MCF 10A (cell line): ENCODE measurements at regions not wholly inside any gene's neighbourhood (a gene's known extent, or its start where the extent isn't known, plus 50 kb on each side); places are given as distances from the start of the nearest gene placed in this dataset.
A peak's percentile ranks its signal among the peaks of the same experiment; 100 is the strongest.
"Not testable (repeated sequence)": the region's sequence is repeated elsewhere in the genome, so short reads cannot be mapped to it uniquely, and the experiment has no call there.

Experiments
- BruUV-seq: library from RNA; stranded (reverse); fragments of 400-500 nt; replicated peaks from 2 replicates; lab custom pipeline; 2021; lab: Mats Ljungman, UMichigan
- CTCF ChIA-PET: fragments of 300-600 bp; sonication (Branson Sonifier 250); formaldehyde crosslinking; extraction: SDS; loops from one replicate; lab custom pipeline; 2021; ENCODE audit warnings: antibody characterized with exemption, inconsistent platforms; lab: Yijun Ruan, JAX
- POLR2A ChIA-PET: fragments of 300-600, 350-650 bp; sonication (Branson Sonifier 250); formaldehyde crosslinking; extraction: SDS; loops from one replicate; lab custom pipeline; 2020; ENCODE audit warnings: antibody characterized with exemption, inconsistent platforms; lab: Yijun Ruan, JAX
- DNase-seq: peaks from one replicate; pipeline ENCODE4 v3.0.0-alpha.2; 2018; ENCODE audit not compliant: unreplicated experiment
- H3K27ac Mint-ChIP-seq: one replicate; pipeline ENCODE4 v1.8.0; 2022; ENCODE audit warnings: mild to moderate bottlenecking, low read depth, mixed read lengths; ENCODE audit not compliant: unreplicated experiment
- H3K27me3 Mint-ChIP-seq: one replicate; pipeline ENCODE4 v1.8.0; 2022; ENCODE audit warnings: mixed read lengths; ENCODE audit not compliant: insufficient read depth, unreplicated experiment
- H3K36me3 Mint-ChIP-seq: one replicate; pipeline ENCODE4 v1.8.0; 2022; ENCODE audit warnings: mild to moderate bottlenecking, moderate library complexity, mixed read lengths; ENCODE audit not compliant: insufficient read depth, unreplicated experiment
- H3K4me1 Mint-ChIP-seq: one replicate; pipeline ENCODE4 v1.8.0; 2022; ENCODE audit warnings: mixed read lengths; ENCODE audit not compliant: insufficient read depth, unreplicated experiment
- H3K4me3 Mint-ChIP-seq: one replicate; pipeline ENCODE4 v1.8.0; 2022; ENCODE audit warnings: mild to moderate bottlenecking, moderate library complexity, mixed read lengths; ENCODE audit not compliant: unreplicated experiment
- H3K9me3 Mint-ChIP-seq: one replicate; pipeline ENCODE4 v1.8.0; 2022; ENCODE audit warnings: mixed read lengths; ENCODE audit not compliant: unreplicated experiment
- intact Hi-C: fragments of 100-400 bp; cut with micrococcal nuclease; formaldehyde crosslinking; loops from 2 replicates; pipeline ENCODE4 v1.14.1; 2022
- TF ChIP-seq, protein P1 (sequence below): fragments of 200-600 bp; IDR thresholded peaks from one replicate; pipeline ENCODE4 v1.8.0; 2022; ENCODE audit warnings: antibody characterized with exemption, mild to moderate bottlenecking; ENCODE audit not compliant: unreplicated experiment

DNA sequence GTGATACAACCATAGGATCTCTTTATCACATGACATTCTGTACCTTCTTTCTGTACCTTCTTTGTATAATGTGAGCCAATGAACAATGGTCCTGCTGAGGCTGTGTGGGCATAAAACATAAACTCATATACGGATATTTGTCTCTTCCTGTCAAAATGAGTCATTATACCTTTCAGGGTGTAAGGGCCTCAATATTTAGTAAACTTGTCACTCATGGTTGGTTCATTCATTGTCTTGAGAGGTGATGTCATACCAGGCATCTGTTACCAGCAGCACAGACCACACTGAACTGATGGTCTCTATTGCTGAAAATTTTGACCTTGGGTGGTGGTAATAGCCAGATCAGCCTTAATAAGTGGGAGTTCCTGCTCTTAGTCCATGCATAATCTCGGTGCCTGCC, 287.6 kb upstream of the TPK1 start:
- Mint-ChIP-seq H3K9me3 (peaks cover 19% of the 10 kb centered on the region), H3K27me3 (peaks cover 19% of the 10 kb centered on the region), H3K36me3 (no peaks in the 10 kb centered on the region), H3K4me3 (no peak overlapping the region), H3K4me1 (no peaks in the 10 kb centered on the region), H3K27ac (no peak overlapping the region)
- ChIA-PET CTCF (no interaction called here), POLR2A (no interaction called here)
- DNase-seq: no peak
- TF ChIP-seq, protein P1, sequence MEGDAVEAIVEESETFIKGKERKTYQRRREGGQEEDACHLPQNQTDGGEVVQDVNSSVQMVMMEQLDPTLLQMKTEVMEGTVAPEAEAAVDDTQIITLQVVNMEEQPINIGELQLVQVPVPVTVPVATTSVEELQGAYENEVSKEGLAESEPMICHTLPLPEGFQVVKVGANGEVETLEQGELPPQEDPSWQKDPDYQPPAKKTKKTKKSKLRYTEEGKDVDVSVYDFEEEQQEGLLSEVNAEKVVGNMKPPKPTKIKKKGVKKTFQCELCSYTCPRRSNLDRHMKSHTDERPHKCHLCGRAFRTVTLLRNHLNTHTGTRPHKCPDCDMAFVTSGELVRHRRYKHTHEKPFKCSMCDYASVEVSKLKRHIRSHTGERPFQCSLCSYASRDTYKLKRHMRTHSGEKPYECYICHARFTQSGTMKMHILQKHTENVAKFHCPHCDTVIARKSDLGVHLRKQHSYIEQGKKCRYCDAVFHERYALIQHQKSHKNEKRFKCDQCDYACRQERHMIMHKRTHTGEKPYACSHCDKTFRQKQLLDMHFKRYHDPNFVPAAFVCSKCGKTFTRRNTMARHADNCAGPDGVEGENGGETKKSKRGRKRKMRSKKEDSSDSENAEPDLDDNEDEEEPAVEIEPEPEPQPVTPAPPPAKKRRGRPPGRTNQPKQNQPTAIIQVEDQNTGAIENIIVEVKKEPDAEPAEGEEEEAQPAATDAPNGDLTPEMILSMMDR: no peak
- intact Hi-C loops: no loop called here
- BruUV-seq: no TSS peak

DNA sequence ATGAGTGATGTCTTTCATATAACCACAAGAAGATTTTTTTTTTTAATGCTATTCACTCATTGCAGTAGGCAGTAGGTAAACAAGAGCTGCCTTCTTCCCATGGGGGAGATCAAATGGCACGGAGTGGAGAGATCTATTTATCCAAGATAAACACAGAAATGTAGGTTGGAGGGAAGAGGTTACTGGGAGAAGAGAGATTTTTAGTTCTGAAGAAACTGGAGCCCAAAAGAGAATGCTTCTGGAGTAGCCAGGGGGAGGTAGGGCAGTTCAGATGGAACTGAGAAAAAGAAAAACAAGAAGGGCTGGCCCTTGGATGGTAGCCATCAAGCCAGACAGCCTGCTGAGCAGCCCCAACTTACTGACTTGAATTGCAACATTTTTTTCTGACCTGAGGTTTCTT, 270.1 kb upstream of the TPK1 start:
- Mint-ChIP-seq H3K4me3 (no peak overlapping the region), H3K36me3 (no peaks in the 10 kb centered on the region), H3K27ac (peak overlapping the region; percentile 20), H3K27me3 (peaks cover 20% of the 10 kb centered on the region), H3K9me3 (peaks cover 7% of the 10 kb centered on the region), H3K4me1 (peaks cover 16% of the 10 kb centered on the region)
- TF ChIP-seq, protein P1: no peak
- ChIA-PET POLR2A (interaction anchor here (0.6 kb wide), 1 partner anchor 54 kb away, joined by 3 read pairs; no protein-coding TSS in a partner anchor), CTCF (interaction anchor here (0.7 kb wide), 1 partner anchor 1461 kb away, joined by 3 read pairs; no protein-coding TSS in a partner anchor)
- intact Hi-C loops: no loop called here
- BruUV-seq: no TSS peak
- DNase-seq: peak; percentile 61

DNA sequence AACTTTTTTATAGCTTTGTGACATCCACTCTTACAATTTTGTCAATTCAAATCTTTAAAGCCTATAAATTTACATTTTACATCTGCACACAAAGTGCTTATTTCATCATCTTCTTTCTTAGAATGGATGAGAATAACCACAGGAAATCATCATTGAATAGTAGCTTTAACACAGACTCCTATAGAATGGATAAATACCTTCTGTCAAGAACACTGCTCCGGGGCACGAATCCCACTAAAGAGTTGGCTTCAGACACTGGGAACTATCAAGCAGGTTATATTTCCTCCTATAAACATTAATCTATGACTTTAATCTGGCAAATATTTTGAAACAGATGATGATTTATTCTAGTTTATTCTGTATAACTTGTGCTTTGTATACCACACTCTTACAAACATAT, 269.7 kb upstream of the TPK1 start:
- DNase-seq: no peak
- Mint-ChIP-seq H3K9me3 (peaks cover 7% of the 10 kb centered on the region), H3K36me3 (no peaks in the 10 kb centered on the region), H3K27ac (peak overlapping the region; percentile 20), H3K27me3 (peaks cover 25% of the 10 kb centered on the region), H3K4me1 (peaks cover 16% of the 10 kb centered on the region), H3K4me3 (no peak overlapping the region)
- intact Hi-C loops: no loop called here
- TF ChIP-seq, protein P1: no peak
- ChIA-PET POLR2A (interaction anchor here (0.7 kb wide), 1 partner anchor 48 kb away, joined by 3 read pairs; no protein-coding TSS in a partner anchor), CTCF (no interaction called here)
- no TSS peak for BruUV-seq

DNA sequence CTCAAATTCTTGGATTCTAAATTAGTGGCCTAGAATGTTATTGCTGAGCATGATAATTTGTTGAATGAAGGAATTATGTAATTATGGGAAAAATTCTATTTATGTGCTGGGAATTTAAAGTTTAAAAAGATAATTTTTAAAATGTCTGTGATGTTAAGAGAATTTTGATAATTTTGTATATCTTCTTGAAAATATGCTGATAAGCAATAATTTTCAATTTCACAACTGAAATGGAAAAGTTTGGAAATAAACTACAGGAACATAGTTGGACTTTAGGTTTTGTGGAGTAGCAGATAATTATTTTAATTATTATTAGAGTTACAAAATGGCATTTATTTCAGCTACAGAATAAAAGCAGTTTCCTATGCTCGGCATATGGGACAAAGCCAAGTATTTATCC, 268.5 kb upstream of the TPK1 start:
- no peaks in the 10 kb centered on the region for H3K9me3 Mint-ChIP-seq

DNA sequence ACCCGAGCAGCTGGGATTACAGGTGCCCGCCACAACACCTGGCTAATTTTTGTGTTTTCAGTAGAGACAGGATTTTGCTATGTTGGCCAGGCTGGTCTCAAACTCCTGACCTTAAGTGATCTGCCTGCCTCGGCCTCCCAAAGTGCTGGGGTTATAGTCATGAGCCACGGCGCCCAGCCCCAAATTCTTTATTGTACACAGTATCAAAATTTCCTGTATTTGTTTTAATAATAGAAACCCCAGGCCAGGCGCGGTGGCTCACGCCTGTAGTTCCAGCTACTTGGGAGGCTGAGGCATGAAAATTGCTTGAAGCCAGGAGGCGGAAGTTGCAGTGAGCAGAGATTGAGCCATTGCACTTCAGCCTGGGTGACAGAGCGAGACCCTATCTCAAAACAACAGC, 266.3 kb upstream of the TPK1 start:
- intact Hi-C loops, BruUV-seq, H3K27ac Mint-ChIP-seq, H3K4me3 Mint-ChIP-seq, H3K36me3 Mint-ChIP-seq, H3K9me3 Mint-ChIP-seq, DNase-seq: not testable (repeated sequence)
- POLR2A ChIA-PET: interaction anchor here (1.1 kb wide), 1 partner anchor 40 kb away, joined by 3 read pairs; no protein-coding TSS in a partner anchor
- peaks cover 16% of the 10 kb centered on the region for H3K4me1 Mint-ChIP-seq
- peaks cover 50% of the 10 kb centered on the region for H3K27me3 Mint-ChIP-seq
- CTCF ChIA-PET: interaction anchor here (0.6 kb wide), 1 partner anchor 244 kb away, joined by 4 read pairs; no protein-coding TSS in a partner anchor

More for the DNA sequence above, 268.5 kb upstream of the TPK1 start:
- no peak for DNase-seq
- Mint-ChIP-seq H3K27ac (no peak overlapping the region), H3K27me3 (peaks cover 36% of the 10 kb centered on the region), H3K36me3 (no peaks in the 10 kb centered on the region), H3K4me1 (peaks cover 16% of the 10 kb centered on the region), H3K4me3 (no peak overlapping the region)
- POLR2A ChIA-PET: interaction anchor here (1.3 kb wide), 1 partner anchor 8 kb away, joined by 3 read pairs; no protein-coding TSS in a partner anchor
- intact Hi-C loops: no loop called here
- no TSS peak for BruUV-seq
- CTCF ChIA-PET: interaction anchor here (0.5 to 0.9 kb wide), 2 partner anchors 671 to 986 kb away, joined by 3 read pairs; no protein-coding TSS in a partner anchor
- TF ChIP-seq, protein P1: no peak
